ENCODE measurements at regions not wholly inside any gene's neighbourhood (a gene's known extent, or its start where the extent isn't known, plus 50 kb on each side); places are given as distances from the start of the nearest gene placed in this dataset.
"Not testable (repeated sequence)": the region's sequence is repeated elsewhere in the genome, so short reads cannot be mapped to it uniquely, and the experiment has no call there.

DNA sequence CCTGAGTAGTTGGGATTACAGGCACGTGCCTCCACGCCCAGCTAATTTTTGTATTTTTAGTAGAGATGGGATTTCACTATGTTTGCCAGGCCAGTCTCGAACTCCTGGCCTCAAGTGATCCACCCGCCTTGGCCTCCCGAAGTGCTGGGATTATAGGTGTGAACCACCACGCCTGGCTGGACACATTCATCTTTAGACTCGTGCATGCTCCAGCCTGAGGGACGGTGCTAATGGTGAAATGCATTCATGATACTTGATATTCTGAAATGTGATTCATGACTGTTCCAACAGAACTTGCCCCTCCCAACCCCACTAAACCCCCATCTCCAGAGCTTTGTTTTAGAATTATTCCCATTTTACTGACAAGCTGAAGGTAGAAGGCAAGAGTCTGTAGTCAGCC is 71.0 kb downstream of the SPRING1 start:
- TF ChIP-seq, protein P1, sequence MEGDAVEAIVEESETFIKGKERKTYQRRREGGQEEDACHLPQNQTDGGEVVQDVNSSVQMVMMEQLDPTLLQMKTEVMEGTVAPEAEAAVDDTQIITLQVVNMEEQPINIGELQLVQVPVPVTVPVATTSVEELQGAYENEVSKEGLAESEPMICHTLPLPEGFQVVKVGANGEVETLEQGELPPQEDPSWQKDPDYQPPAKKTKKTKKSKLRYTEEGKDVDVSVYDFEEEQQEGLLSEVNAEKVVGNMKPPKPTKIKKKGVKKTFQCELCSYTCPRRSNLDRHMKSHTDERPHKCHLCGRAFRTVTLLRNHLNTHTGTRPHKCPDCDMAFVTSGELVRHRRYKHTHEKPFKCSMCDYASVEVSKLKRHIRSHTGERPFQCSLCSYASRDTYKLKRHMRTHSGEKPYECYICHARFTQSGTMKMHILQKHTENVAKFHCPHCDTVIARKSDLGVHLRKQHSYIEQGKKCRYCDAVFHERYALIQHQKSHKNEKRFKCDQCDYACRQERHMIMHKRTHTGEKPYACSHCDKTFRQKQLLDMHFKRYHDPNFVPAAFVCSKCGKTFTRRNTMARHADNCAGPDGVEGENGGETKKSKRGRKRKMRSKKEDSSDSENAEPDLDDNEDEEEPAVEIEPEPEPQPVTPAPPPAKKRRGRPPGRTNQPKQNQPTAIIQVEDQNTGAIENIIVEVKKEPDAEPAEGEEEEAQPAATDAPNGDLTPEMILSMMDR (conservative IDR thresholded peaks at IDR 0.05): not testable (repeated sequence)
- TF ChIP-seq ZFX (IDR thresholded peaks at IDR 0.05): not testable (repeated sequence)

All from C4-2B (cell line).